HT-29 (cell line): ENCODE measurements at regions not wholly inside any gene's neighbourhood (a gene's known extent, or its start where the extent isn't known, plus 50 kb on each side); places are given as distances from the start of the nearest gene placed in this dataset.

Experiments
- DNase-seq: peaks from one replicate; pipeline ENCODE4 v3.0.0-alpha.2; 2015; ENCODE audit warnings: low spot score

GRCh38 chr7:153808117-153808516 lies 244.1 kb upstream of the DPP6 start:
- DNase-seq, result no peak

- peak; percentile 16 for DNase-seq
Measured at GRCh38 chr7:153829525-153829924, 222.7 kb upstream of the DPP6 start.

GRCh38 chr7:153832160-153832559 lies 220.0 kb upstream of the DPP6 start:
- peak; percentile 43 for DNase-seq

GRCh38 chr7:153835103-153835502 lies 217.1 kb upstream of the DPP6 start:
- peak; percentile 42 for DNase-seq

GRCh38 chr7:153835712-153836265 lies 216.4 kb upstream of the DPP6 start:
- DNase-seq, result no peak

- DNase-seq, result no peak
Measured at GRCh38 chr7:153838591-153838990, 213.6 kb upstream of the DPP6 start.

- DNase-seq, result no peak
Measured at GRCh38 chr7:153840861-153841260, 211.3 kb upstream of the DPP6 start.

- no peak for DNase-seq
Measured at GRCh38 chr7:153847828-153848227, 204.4 kb upstream of the DPP6 start.

- no peak for DNase-seq
Measured at GRCh38 chr7:153852261-153852660, 199.9 kb upstream of the DPP6 start.

GRCh38 chr7:153858355-153858754 lies 193.8 kb upstream of the DPP6 start:
- DNase-seq, result no peak

- no peak for DNase-seq
Measured at GRCh38 chr7:153859239-153859638, 193.0 kb upstream of the DPP6 start.

- no peak for DNase-seq
Measured at GRCh38 chr7:153886506-153887441, 165.4 kb upstream of the DPP6 start.

GRCh38 chr7:153887749-153888569 lies 164.2 kb upstream of the DPP6 start:
- no peak for DNase-seq

- no peak for DNase-seq
Measured at GRCh38 chr7:153891990-153892389, 160.2 kb upstream of the DPP6 start.

- no peak for DNase-seq
Measured at GRCh38 chr7:153902862-153903261, 149.3 kb upstream of the DPP6 start.

- DNase-seq, result no peak
Measured at GRCh38 chr7:153912211-153912610, 140.0 kb upstream of the DPP6 start.

- no peak for DNase-seq
Measured at GRCh38 chr7:153920126-153920525, 132.1 kb upstream of the DPP6 start.

- DNase-seq, result no peak
Measured at GRCh38 chr7:153920897-153921296, 131.3 kb upstream of the DPP6 start.

GRCh38 chr7:153921408-153921807 lies 130.8 kb upstream of the DPP6 start:
- no peak for DNase-seq

- DNase-seq, result no peak
Measured at GRCh38 chr7:153930696-153931095, 121.5 kb upstream of the DPP6 start.

GRCh38 chr7:153934048-153934447 lies 118.2 kb upstream of the DPP6 start:
- DNase-seq, result no peak

- DNase-seq, result no peak
Measured at GRCh38 chr7:153934629-153935028, 117.6 kb upstream of the DPP6 start.
